ENCODE measurements at regions not wholly inside any gene's neighbourhood (a gene's known extent, or its start where the extent isn't known, plus 50 kb on each side); places are given as distances from the start of the nearest gene placed in this dataset.
"Not testable (repeated sequence)": the region's sequence is repeated elsewhere in the genome, so short reads cannot be mapped to it uniquely, and the experiment has no call there.

DNA sequence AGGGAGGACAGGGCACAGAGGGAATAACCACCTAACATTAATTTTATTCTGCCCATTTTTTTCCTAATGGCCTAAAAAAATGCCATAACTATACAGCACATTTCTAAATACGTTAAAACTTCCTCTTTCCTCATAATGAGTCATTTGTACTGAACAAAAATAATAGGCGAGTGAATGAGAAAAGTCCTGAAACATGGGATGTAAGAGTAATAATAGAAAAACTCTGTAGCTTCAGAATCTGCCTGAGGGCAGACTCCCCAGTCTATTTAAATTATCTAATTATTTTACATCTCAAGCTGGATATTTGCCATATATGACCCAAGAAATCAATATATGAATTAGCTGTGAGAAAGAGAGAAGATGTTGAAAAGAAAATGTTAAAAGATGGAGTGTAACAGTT is 285.1 kb downstream of the TMX3 start:
- no peak for DNase-seq (ENCODE audit: low read depth, low spot score)

DNA sequence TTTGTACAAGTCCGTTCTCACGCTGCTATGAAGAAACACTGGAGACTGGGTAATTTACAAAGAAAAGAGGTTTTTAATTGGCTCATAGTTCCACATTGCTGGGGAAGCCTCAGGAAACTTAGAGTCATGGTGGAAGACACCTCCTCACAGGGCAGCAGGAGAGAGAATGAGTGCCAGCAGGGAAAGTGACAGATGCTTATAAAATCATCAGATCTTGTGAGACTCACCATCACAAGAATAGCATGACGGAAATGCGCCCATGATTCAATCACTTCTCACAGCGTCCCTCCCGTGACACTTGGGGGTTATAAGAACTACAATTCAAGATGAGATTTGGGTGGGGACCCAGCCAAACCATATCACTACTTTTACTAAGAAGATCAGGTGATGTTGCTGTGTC is 285.8 kb downstream of the TMX3 start:
- DNase-seq (ENCODE audit: low read depth, low spot score): no peak

DNA sequence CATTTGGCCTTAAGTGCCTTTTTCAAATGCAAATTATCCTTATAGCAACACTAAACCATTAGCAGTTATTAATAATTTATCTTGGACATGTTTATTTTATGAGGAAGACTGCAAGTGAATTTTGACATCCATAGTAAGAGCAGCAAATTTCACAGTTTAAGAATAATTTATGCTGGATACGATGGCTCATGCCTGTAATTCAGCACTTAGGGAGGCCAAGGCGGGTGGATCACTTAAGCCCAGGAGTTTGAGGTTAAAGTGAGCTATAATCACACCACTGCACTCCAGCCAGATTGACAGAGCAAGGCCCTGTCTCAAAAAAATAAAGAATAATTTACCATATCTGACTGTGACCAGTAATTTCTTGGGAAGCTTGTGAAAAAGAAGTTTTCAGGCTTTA is 286.2 kb downstream of the TMX3 start:
- DNase-seq (ENCODE audit: low read depth, low spot score): no peak

DNA sequence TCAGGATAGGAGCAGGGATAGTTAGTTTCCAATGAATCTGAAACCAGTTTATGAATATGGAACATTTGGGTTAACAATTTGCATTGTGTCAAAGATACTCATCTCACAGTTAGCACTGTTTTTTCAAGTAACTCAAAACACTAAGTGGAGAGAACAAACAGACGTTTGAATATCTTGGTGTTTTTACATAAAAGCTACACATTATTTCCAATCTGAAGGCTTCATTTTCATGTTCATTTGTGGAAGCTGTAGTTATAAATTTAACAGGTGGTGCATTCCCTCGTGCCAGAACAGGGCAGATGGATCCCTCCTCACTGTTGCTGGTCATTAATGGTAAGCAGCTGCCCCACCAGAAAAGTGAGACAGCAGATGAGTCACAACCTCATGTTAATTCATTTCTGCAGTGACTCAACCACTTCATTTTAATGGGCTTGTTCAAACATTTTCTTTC is 286.9 kb downstream of the TMX3 start:
- no peak for DNase-seq (ENCODE audit: low read depth, low spot score)

GRCh38 chr18:68426731-68427315 is 288.1 kb downstream of the TMX3 start:
- DNase-seq (ENCODE audit: low read depth, low spot score): no peak

GRCh38 chr18:68418881-68419280 is 296.0 kb downstream of the TMX3 start:
- DNase-seq (ENCODE audit: low read depth, low spot score): no peak

- DNase-seq (ENCODE audit: low read depth, low spot score): no peak
Measured at GRCh38 chr18:68418226-68418868, 296.6 kb downstream of the TMX3 start.

DNA sequence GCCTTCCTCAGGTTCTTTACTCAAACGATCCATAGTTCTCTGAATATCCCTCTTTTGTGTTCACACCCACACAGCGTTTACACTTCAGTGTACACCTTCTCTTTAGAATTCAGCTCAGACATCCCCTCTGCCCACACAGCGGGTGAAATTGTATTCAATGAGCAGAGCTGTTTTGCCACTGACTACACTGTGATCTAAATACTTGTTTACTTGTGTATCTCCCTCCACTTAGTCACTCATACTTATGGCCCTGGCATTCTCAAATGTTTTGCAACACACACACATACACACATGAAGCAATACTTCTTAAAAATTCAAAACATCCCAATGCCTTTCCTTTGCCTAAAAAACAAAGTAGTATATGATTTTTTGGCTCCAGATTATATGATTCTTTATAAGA is 297.1 kb downstream of the TMX3 start:
- DNase-seq (ENCODE audit: low read depth, low spot score): no peak

DNA sequence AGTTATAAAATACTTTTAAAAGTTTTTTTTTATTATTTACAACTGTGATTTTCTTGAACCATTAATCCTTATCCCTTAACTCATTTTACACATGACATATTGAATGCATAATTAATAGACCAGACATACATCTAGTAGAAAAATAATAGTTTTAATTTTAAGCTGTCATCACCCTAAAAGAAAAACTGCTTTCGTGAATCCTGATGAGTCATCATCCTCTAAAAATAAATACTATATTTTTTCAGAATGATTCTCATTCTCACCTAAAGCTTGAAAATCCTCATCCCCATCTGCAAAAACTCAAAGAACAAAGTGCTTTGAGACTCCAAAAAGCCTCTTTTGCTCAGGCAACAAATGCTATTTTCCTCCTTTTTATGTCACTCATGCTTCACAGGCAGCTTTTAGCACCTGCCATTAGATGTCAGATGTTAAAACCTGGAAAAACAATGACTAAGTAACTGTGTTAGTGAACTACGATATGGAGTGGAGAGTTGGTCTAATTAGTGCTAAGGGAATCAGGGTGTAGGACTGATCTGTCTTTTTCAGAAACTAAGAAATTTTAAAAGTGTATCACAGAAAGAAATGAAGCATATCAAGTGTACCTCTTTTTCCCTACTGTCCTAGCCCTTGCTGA is 297.6 kb downstream of the TMX3 start:
- DNase-seq (ENCODE audit: low read depth, low spot score): no peak

- DNase-seq (ENCODE audit: low read depth, low spot score): no peak
Measured at GRCh38 chr18:68414407-68414806, 300.5 kb downstream of the TMX3 start.

- no peak for DNase-seq (ENCODE audit: low read depth, low spot score)
Measured at GRCh38 chr18:68409576-68409975, 305.3 kb downstream of the TMX3 start.

DNA sequence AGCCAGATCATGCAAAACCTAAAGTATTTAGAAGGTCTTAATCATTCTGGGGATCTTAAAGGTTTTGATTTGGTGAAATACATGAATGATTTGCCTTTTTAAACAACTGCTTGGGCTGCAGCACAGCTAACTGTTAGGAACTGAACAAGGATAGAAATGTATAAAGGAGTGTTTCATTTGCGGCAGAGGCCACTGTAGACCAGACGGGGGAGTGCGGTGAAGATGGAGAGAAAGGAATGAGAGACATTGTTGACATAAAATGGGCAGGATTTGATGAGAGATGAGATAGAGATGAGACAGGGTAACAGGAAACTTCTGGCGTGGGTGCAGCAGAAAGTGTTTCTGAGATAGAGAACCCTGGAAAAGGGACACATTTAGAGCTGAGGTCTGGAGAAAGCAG is 308.1 kb downstream of the TMX3 start:
- no peak for DNase-seq (ENCODE audit: low read depth, low spot score)

- no peak for DNase-seq (ENCODE audit: low read depth, low spot score)
Measured at GRCh38 chr18:68402784-68403183, 312.1 kb downstream of the TMX3 start.

GRCh38 chr18:68400889-68401288 is 314.0 kb downstream of the TMX3 start:
- DNase-seq (ENCODE audit: low read depth, low spot score): no peak

- no peak for DNase-seq (ENCODE audit: low read depth, low spot score)
Measured at GRCh38 chr18:68399721-68400120, 315.2 kb downstream of the TMX3 start.

- no peak for DNase-seq (ENCODE audit: low read depth, low spot score)
Measured at GRCh38 chr18:68397241-68398035, 317.5 kb downstream of the TMX3 start.

DNA sequence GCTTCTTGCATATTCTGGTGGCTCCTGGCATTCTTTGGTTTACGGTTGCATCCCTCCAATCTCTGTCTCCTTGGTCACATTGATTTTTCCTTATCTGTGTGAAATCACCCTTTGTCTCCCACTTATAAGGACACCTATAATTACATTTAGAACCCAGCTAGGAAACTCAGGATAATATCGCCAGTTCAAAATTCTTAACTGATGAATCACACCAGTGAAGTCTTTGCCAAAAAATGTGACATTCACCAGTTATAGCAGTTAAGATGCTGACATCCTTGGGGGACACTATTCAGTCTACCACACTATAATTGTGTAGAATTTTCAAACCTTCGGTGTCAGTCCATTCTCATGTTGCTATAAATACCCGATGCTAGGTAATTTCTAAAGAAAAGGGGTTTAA is 320.2 kb downstream of the TMX3 start:
- DNase-seq (ENCODE audit: low read depth, low spot score): no peak

- DNase-seq (ENCODE audit: low read depth, low spot score): no peak
Measured at GRCh38 chr18:68391801-68392200, 323.1 kb downstream of the TMX3 start.

- DNase-seq (ENCODE audit: low read depth, low spot score): no peak
Measured at GRCh38 chr18:68387246-68387645, 327.7 kb downstream of the TMX3 start.

- DNase-seq (ENCODE audit: low read depth, low spot score): not testable (repeated sequence)
Measured at GRCh38 chr18:68383979-68384378, 330.9 kb downstream of the TMX3 start.

DNA sequence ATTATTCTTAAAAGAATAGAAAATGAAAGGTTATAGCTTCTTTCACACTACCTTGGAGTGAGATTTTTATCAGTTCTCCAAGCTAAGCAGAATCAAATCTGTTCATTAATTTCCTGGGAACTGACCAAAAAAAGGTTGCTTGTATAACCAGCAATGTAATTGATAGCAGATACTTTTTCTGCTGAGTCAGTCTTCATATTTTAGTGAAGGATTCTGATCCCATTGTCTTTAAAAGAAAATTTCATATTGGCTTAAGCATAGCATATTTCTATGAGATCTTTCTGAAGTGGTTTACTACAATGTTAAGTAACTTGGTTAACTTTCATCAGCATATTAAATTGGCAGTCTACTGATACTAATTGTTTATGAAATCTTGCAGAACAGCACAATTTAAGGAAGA is 338.0 kb downstream of the TMX3 start:
- no peak for DNase-seq (ENCODE audit: low read depth, low spot score)

DNA sequence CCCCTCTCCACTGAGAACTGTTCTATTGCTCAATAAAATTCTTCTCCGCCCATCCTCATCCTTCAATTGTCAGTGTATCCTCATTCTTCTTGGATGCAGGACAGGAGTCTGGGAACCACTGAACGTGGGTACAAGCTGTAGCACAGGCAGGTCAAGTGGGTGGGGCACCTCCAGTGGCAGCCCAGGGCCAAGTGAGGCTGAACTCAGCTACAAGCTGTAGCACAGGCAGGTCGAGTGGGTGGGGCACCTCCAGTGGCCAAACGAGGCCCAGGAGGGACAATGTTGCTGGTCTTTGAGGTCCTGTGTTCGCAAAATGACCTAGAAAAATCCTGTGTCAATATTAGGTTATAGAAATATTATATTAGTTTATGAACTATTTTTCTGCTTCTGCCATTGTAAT is 352.0 kb downstream of the TMX3 start:
- no peak for DNase-seq (ENCODE audit: low read depth, low spot score)
